ENCODE measurements at regions not wholly inside any gene's neighbourhood (a gene's known extent, or its start where the extent isn't known, plus 50 kb on each side); places are given as distances from the start of the nearest gene placed in this dataset.

DNA sequence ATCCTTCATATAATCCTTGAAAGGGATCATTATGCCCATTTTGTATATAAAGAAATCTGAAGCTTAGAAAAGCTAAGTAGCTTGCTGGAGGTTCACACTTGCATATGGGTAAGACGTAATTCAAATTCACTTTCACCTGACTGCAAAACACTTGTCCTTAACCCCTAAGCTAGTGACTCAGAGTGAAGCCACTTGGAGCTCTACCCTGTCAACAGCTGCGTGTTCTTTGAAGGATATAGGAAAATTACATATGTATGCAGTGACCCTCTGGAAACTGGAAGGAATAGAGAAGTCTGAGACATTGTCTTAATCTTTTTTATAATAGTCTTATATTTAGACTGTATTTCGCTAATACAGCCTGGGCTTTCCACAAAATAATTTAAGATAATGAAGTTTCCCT is 80.0 kb upstream of the STK32A start:
- BruUV-seq (replicated peaks) = no TSS peak
- CTCF ChIA-PET = no interaction called here
- TF ChIP-seq TCF7L2 (IDR thresholded peaks at IDR 0.05; ENCODE audit: borderline replicate concordance, extremely low read depth, insufficient read depth, insufficient read length) = no peak
- TF ChIP-seq FOSL1 (IDR thresholded peaks at IDR 0.05; ENCODE audit: low read depth) = no peak
- no peak for TF ChIP-seq EGR1 (IDR thresholded peaks at IDR 0.05; ENCODE audit: low read depth)
- TF ChIP-seq, protein P1, sequence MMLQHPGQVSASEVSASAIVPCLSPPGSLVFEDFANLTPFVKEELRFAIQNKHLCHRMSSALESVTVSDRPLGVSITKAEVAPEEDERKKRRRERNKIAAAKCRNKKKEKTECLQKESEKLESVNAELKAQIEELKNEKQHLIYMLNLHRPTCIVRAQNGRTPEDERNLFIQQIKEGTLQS (IDR thresholded peaks at IDR 0.05) = no peak
- TF ChIP-seq EZH2 (IDR thresholded peaks at IDR 0.05) = no peak
- no peak for TF ChIP-seq CEBPB (IDR thresholded peaks at IDR 0.05; ENCODE audit: low read depth)
- no peak for TF ChIP-seq CBX3 (IDR thresholded peaks at IDR 0.05; ENCODE audit: low read depth)
- TF ChIP-seq EZH2phosphoT487 (IDR thresholded peaks at IDR 0.05; ENCODE audit: borderline replicate concordance) = no peak
- TF ChIP-seq RAD21 (IDR thresholded peaks at IDR 0.05; ENCODE audit: low read depth) = no peak
- TF ChIP-seq POLR2A (IDR thresholded peaks at IDR 0.05; ENCODE audit: borderline replicate concordance, extremely low read depth, insufficient read depth, insufficient read length) = no peak
- TF ChIP-seq, protein P2, sequence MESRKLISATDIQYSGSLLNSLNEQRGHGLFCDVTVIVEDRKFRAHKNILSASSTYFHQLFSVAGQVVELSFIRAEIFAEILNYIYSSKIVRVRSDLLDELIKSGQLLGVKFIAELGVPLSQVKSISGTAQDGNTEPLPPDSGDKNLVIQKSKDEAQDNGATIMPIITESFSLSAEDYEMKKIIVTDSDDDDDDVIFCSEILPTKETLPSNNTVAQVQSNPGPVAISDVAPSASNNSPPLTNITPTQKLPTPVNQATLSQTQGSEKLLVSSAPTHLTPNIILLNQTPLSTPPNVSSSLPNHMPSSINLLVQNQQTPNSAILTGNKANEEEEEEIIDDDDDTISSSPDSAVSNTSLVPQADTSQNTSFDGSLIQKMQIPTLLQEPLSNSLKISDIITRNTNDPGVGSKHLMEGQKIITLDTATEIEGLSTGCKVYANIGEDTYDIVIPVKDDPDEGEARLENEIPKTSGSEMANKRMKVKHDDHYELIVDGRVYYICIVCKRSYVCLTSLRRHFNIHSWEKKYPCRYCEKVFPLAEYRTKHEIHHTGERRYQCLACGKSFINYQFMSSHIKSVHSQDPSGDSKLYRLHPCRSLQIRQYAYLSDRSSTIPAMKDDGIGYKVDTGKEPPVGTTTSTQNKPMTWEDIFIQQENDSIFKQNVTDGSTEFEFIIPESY (IDR thresholded peaks at IDR 0.05; ENCODE audit: extremely low read depth, insufficient replicate concordance, low read length) = no peak
- TF ChIP-seq ZFX (IDR thresholded peaks at IDR 0.05) = no peak
- TF ChIP-seq YY1 (IDR thresholded peaks at IDR 0.05; ENCODE audit: extremely low read depth, insufficient replicate concordance, low read depth, low read length) = no peak
- TF ChIP-seq, protein P3, sequence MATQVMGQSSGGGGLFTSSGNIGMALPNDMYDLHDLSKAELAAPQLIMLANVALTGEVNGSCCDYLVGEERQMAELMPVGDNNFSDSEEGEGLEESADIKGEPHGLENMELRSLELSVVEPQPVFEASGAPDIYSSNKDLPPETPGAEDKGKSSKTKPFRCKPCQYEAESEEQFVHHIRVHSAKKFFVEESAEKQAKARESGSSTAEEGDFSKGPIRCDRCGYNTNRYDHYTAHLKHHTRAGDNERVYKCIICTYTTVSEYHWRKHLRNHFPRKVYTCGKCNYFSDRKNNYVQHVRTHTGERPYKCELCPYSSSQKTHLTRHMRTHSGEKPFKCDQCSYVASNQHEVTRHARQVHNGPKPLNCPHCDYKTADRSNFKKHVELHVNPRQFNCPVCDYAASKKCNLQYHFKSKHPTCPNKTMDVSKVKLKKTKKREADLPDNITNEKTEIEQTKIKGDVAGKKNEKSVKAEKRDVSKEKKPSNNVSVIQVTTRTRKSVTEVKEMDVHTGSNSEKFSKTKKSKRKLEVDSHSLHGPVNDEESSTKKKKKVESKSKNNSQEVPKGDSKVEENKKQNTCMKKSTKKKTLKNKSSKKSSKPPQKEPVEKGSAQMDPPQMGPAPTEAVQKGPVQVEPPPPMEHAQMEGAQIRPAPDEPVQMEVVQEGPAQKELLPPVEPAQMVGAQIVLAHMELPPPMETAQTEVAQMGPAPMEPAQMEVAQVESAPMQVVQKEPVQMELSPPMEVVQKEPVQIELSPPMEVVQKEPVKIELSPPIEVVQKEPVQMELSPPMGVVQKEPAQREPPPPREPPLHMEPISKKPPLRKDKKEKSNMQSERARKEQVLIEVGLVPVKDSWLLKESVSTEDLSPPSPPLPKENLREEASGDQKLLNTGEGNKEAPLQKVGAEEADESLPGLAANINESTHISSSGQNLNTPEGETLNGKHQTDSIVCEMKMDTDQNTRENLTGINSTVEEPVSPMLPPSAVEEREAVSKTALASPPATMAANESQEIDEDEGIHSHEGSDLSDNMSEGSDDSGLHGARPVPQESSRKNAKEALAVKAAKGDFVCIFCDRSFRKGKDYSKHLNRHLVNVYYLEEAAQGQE (IDR thresholded peaks at IDR 0.05; ENCODE audit: low read depth) = no peak
- no peak for TF ChIP-seq SRF (IDR thresholded peaks at IDR 0.05; ENCODE audit: low read depth)
- TF ChIP-seq POLR2AphosphoS5 (IDR thresholded peaks at IDR 0.05; ENCODE audit: low read depth, low read length) = no peak
- TF ChIP-seq ELF1 (IDR thresholded peaks at IDR 0.05; ENCODE audit: borderline replicate concordance, low read depth) = no peak
- TF ChIP-seq, protein P4, sequence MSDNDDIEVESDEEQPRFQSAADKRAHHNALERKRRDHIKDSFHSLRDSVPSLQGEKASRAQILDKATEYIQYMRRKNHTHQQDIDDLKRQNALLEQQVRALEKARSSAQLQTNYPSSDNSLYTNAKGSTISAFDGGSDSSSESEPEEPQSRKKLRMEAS (IDR thresholded peaks at IDR 0.05) = no peak
- TF ChIP-seq ZNF274 (IDR thresholded peaks at IDR 0.05; ENCODE audit: low read depth, low read length) = no peak

More for the DNA sequence above, 80.0 kb upstream of the STK32A start:
- Histone ChIP-seq H3K9me3 (ENCODE audit: control insufficient read depth in 1 of 2, insufficient read depth in 1 of 2, low read depth in 1 of 2, low read length in 2 of 2) (no peaks in the 10 kb centered on the region), H3K79me2 (ENCODE audit: insufficient read depth, low read length) (no peaks in the 10 kb centered on the region), H2AFZ (ENCODE audit: low read depth, low read length, poor library complexity, severe bottlenecking) (no peak overlapping the region), H4K20me1 (ENCODE audit: insufficient read depth) (no peaks in the 10 kb centered on the region), H3K9me2 (ENCODE audit: insufficient read depth) (no peaks in the 10 kb centered on the region), H3K27ac (ENCODE audit: low read depth, low read length) (no peak overlapping the region), H3K4me3 (replicated peaks in 1 of 2; ENCODE audit: low read depth in 1 of 2, low read length in 2 of 2) (no peak overlapping the region), H3K36me3 (ENCODE audit: control insufficient read depth in 1 of 2, insufficient read depth in 2 of 2, low read length in 2 of 2) (no peaks in the 10 kb centered on the region), H3K9ac (ENCODE audit: low read length) (no peak overlapping the region), H3K4me2 (ENCODE audit: low read length) (no peak overlapping the region), H3K4me1 (ENCODE audit: control insufficient read depth in 1 of 2, insufficient read depth in 2 of 2, low read length in 2 of 2) (no peaks in the 10 kb centered on the region), H3K27me3 (ENCODE audit: insufficient read depth, low read length) (no peaks in the 10 kb centered on the region; the same call in 1 of the 2 replicates)
- ChIA-PET RAD21 (ENCODE audit: low non-redundant PET in 1 of 2, low total read pairs in 2 of 2, uncharacterized antibody in 2 of 2, unreplicated experiment in 2 of 2) (no interaction called here), POLR2A (no interaction called here)
- no peak for ATAC-seq
- DNase-seq (ENCODE audit: low read depth, low spot score) = no peak
- intact Hi-C loops (cut with micrococcal nuclease) = no loop called here
